Right cardiac atrium (tissue), 5 donors: ENCODE measurements at regions not wholly inside any gene's neighbourhood (a gene's known extent, or its start where the extent isn't known, plus 50 kb on each side); places are given as distances from the start of the nearest gene placed in this dataset.

Source experiments
- ATAC-seq, 2 donors: fragments of 200-7000 bp; cut with Tn5 transposase; one replicate each; pipeline versions ENCODE4 v1.8.0 to v1.9.1; 2020; ENCODE audit warnings: moderate library complexity in 2 of 2, mild to moderate bottlenecking in 1 of 2
- DNase-seq, 3 donors: peaks; one replicate each; pipeline ENCODE4 v3.0.0-alpha.2; 2020
- H3K27ac ChIP-seq: one replicate; pipeline ENCODE4 v1.5.1; 2013; ENCODE audit warnings: mild to moderate bottlenecking, low read length, control low read depth, moderate library complexity
- H3K27me3 ChIP-seq: one replicate; pipeline ENCODE4 v1.6.1; 2013; ENCODE audit not compliant: control insufficient read depth, insufficient read depth
- H3K4me1 ChIP-seq: one replicate; pipeline ENCODE4 v1.6.1; 2013; ENCODE audit warnings: low read length; ENCODE audit not compliant: control insufficient read depth, insufficient read depth
- H3K4me3 ChIP-seq: one replicate; pipeline ENCODE4 v1.5.1; 2013; ENCODE audit warnings: low read length, control low read depth
- H3K9me3 ChIP-seq: one replicate; pipeline ENCODE4 v1.6.1; 2013; ENCODE audit warnings: low read length; ENCODE audit not compliant: control insufficient read depth
- WGBS: extraction: QIAGEN DNeasy Blood & Tissue Kit; methylation state at CpG from one replicate; pipeline ENCODE4 v1.1.7; 2013; 5-methylcytosine and 5-hydroxymethylcytosine counted together
- intact Hi-C, 4 donors: fragments of 100-400 bp; cut with DNase I; formaldehyde crosslinking; loops; one replicate each; pipeline versions ENCODE4 v1.11.0 to v1.14.0; 2022 to 2023
- donor health status: healthy with polysubstance abuse.
- donor health status: DM: no; HTN: yes; CAD: no.
- donor health status: DM: no; HTN: no; CAD: no.
- donor health status: DM: no; HTN: yes; CAD: no; lungs with severe emphysema.
- donor health status: DM: yes; HTN: yes; CAD: no.

DNA sequence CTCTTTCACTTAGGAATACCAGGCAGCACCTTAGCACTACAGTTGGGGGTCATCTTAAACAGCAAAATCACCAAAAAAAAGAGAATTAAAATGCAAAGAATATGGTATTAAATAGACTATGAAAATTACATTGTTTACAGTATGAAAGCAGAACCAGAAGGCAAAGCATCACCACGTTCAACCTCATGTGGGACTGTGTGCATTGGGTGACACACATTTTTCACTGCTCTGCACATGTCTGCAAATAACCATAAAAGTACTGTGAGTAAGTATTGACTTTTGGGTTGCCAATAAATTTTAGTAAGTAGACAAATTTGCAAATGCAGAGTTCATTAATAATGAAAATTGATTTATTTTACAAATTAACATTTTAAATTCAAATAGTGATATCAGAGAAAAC is 232.1 kb upstream of the ZWINT start:
- no peak for DNase-seq
- no peak for ATAC-seq
- H3K9me3 ChIP-seq = no peaks in the 10 kb centered on the region
- no peak overlapping the region for H3K4me3 ChIP-seq
- 68% methylated on average over 1 of the region's 1 CpG for WGBS
- no peaks in the 10 kb centered on the region for H3K27me3 ChIP-seq
- no peak overlapping the region for H3K27ac ChIP-seq
- H3K4me1 ChIP-seq = no peaks in the 10 kb centered on the region
- intact Hi-C loops = no loop called here

DNA sequence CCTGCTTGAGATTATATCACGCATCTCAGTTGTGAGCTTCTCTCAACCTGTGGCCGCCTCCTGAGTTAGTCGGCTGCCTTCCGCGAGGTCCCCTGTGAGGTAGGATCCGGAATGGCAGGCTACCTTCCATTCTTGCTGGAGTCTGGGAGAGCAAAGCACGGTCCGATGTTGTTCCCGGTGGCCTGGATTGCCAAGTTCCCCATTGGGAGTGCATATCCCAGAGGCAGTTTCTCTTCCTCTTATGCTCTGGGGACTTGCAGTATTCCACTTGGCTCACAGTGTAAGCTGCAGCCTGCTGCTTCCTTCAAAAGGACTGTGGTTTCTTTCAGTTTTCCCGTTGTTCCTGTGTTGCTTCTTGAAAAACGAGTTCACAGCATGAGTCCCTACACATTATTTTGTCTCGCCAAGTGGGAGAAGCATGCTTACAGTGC is 225.4 kb upstream of the ZWINT start:
- H3K27ac ChIP-seq = no peak overlapping the region
- WGBS = 61% methylated on average over 12 of the region's 12 CpGs
- ATAC-seq (peak in 1 of 2 donors; percentile 13), DNase-seq (peak in 1 of 3 donors; percentile 31)
- H3K4me1 ChIP-seq = no peaks in the 10 kb centered on the region
- H3K9me3 ChIP-seq = no peaks in the 10 kb centered on the region
- H3K4me3 ChIP-seq = no peak overlapping the region
- no peaks in the 10 kb centered on the region for H3K27me3 ChIP-seq
- intact Hi-C loops = no loop called here

DNA sequence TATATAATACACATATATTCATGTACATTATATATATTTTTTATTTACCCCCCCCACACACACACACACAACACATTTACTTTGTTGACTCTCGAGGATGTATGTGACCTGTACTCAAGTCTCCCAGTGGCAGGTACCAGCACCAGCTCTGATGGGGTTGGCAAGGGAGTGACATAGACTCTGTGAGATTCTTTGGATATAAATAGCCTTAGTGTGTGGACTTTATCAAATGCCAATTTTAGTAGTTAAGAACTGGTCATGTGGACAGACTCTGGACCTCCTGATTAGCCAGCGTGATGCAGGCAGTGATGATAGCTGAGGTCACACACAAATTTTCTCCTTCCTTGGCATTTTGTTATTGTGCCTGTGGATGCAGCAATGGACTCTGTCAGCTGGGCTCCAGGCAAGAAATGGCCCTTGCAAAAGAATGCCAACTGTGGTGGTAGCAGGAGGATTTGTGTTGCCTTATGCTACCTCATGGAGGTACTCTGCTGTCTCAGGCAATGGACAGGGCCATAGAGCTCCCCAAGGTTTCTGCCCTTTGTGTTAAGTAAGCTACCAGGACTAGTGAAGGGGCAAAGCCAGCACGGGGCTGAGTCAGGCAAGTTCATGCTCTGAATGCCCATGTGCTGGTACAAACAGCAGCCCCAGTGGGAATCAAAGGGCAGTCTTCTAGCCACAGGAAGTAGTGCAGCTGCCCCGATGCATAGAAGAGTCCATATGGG is 224.6 kb upstream of the ZWINT start:
- Histone ChIP-seq H3K27ac (peak overlapping the region; percentile 15), H3K27me3 (no peaks in the 10 kb centered on the region), H3K4me1 (no peaks in the 10 kb centered on the region), H3K9me3 (no peaks in the 10 kb centered on the region), H3K4me3 (no peak overlapping the region)
- ATAC-seq (peak; percentile 91 to 94), DNase-seq (peak in 1 of 3 donors; percentile 38)
- intact Hi-C loops = no loop called here
- 57% methylated on average over 4 of the region's 4 CpGs for WGBS

GRCh38 chr10:56583316-56583715 is 222.3 kb upstream of the ZWINT start:
- ATAC-seq = no peak
- no peak overlapping the region for H3K4me3 ChIP-seq
- no peak overlapping the region for H3K27ac ChIP-seq
- DNase-seq = no peak
- H3K27me3 ChIP-seq = no peaks in the 10 kb centered on the region
- intact Hi-C loops = no loop called here
- no peaks in the 10 kb centered on the region for H3K9me3 ChIP-seq
- 44% methylated on average over 1 of the region's 1 CpG for WGBS
- H3K4me1 ChIP-seq = no peaks in the 10 kb centered on the region

DNA sequence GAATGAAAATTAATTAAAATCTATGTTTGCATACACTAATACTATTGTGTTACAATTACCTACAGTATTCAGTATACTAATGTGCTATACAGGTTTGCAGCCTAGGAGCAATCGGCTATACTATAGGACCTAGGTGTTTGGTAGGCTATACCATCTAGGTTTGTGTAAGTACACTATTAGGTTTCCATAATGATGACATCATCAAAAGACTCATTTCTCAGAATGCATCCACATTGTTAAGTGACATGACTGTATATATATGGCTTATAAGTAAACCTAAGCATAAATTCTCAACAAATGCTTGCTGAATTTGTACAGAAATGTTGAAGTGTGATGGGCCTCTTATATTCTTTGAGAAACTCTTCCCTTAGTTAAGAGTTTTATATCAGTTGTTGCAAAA is 206.5 kb upstream of the ZWINT start:
- intact Hi-C loops = no loop called here
- Histone ChIP-seq H3K27me3 (no peaks in the 10 kb centered on the region), H3K27ac (no peak overlapping the region), H3K9me3 (no peaks in the 10 kb centered on the region), H3K4me3 (no peak overlapping the region), H3K4me1 (no peaks in the 10 kb centered on the region)
- no peak for ATAC-seq
- DNase-seq = no peak
- WGBS = 87% methylated on average over 1 of the region's 1 CpG

- ATAC-seq (no peak), DNase-seq (no peak)
- H3K4me3 ChIP-seq = no peak overlapping the region
- H3K9me3 ChIP-seq = no peaks in the 10 kb centered on the region
- 77% methylated on average over 3 of the region's 3 CpGs for WGBS
- H3K4me1 ChIP-seq = no peaks in the 10 kb centered on the region
- no peak overlapping the region for H3K27ac ChIP-seq
- no peaks in the 10 kb centered on the region for H3K27me3 ChIP-seq
- intact Hi-C loops = no loop called here
Observed at GRCh38 chr10:56561336-56561735, 200.3 kb upstream of the ZWINT start.

GRCh38 chr10:56551037-56551436 is 190.0 kb upstream of the ZWINT start:
- intact Hi-C loops = no loop called here
- Histone ChIP-seq H3K27ac (no peak overlapping the region), H3K4me3 (no peak overlapping the region), H3K9me3 (no peaks in the 10 kb centered on the region), H3K27me3 (no peaks in the 10 kb centered on the region), H3K4me1 (no peaks in the 10 kb centered on the region)
- 75% methylated on average over 9 of the region's 9 CpGs for WGBS
- ATAC-seq (no peak), DNase-seq (no peak)

DNA sequence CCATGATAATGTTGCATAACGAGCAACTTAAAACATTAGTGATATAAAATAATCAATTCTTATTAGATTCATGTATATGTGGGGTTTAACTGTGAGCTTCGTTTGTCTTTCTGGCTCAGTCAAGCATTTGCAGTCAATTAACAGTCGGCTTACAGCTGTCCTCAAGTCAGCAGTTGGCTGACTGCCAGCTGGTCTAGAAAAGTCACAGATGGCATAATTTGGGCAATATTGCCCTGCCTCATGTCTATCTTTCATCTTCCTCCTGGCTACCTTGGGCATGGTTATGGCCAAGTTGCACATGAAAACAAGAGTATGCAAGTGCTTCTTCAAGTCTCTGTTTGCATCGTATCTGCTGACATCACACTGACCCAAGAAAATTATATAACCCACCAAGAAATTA is 186.1 kb upstream of the ZWINT start:
- H3K9me3 ChIP-seq = no peaks in the 10 kb centered on the region
- no peak overlapping the region for H3K27ac ChIP-seq
- H3K27me3 ChIP-seq = no peaks in the 10 kb centered on the region
- no peak overlapping the region for H3K4me3 ChIP-seq
- 48% methylated on average over 4 of the region's 4 CpGs for WGBS
- intact Hi-C loops = no loop called here
- ATAC-seq = no peak
- peak in 2 of 3 donors; percentile 4 to 22 for DNase-seq
- no peaks in the 10 kb centered on the region for H3K4me1 ChIP-seq

- intact Hi-C loops = no loop called here
- WGBS = 85% methylated on average over 4 of the region's 4 CpGs
Observed at GRCh38 chr10:56537984-56538383, 176.9 kb upstream of the ZWINT start.

GRCh38 chr10:56522166-56522565 is 161.1 kb upstream of the ZWINT start:
- Histone ChIP-seq H3K27ac (no peak overlapping the region), H3K4me1 (no peaks in the 10 kb centered on the region), H3K9me3 (no peaks in the 10 kb centered on the region), H3K4me3 (no peak overlapping the region), H3K27me3 (no peaks in the 10 kb centered on the region)
- ATAC-seq = no peak
- intact Hi-C loops = no loop called here
- no peak for DNase-seq
- WGBS = 71% methylated on average over 3 of the region's 3 CpGs

More at GRCh38 chr10:56537984-56538383, 176.9 kb upstream of the ZWINT start:
- Histone ChIP-seq H3K4me3 (no peak overlapping the region), H3K4me1 (no peaks in the 10 kb centered on the region), H3K27ac (no peak overlapping the region), H3K9me3 (no peaks in the 10 kb centered on the region), H3K27me3 (no peaks in the 10 kb centered on the region)
- peak in 1 of 2 donors; percentile 43 for ATAC-seq
- DNase-seq = no peak

GRCh38 chr10:56508562-56508961 is 147.5 kb upstream of the ZWINT start:
- H3K9me3 ChIP-seq = no peaks in the 10 kb centered on the region
- no peaks in the 10 kb centered on the region for H3K27me3 ChIP-seq
- 75% methylated on average over 3 of the region's 3 CpGs for WGBS
- DNase-seq = no peak
- intact Hi-C loops = no loop called here
- no peak for ATAC-seq
- H3K27ac ChIP-seq = no peak overlapping the region
- no peak overlapping the region for H3K4me3 ChIP-seq
- H3K4me1 ChIP-seq = no peaks in the 10 kb centered on the region

DNA sequence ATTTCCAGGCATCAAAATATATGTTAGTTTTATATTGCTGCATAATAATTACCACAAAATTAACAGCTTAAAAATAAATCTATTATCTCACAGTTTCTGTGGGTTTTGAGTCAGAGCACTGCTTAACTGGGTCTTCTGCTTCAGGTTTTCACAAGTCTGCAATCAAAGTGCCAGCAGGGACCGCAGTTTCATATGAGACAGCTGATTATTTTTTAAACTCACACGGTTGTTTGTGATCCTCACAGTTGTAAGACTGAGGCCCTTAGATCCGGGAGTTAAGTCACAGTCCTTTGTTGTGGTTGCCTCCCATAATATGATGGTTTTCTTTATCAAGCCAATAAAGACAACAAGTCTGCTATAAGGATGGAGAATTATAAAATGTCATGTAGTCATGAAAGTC is 146.0 kb upstream of the ZWINT start:
- H3K27ac ChIP-seq = no peak overlapping the region
- 77% methylated on average over 3 of the region's 3 CpGs for WGBS
- intact Hi-C loops = no loop called here
- no peaks in the 10 kb centered on the region for H3K27me3 ChIP-seq
- H3K9me3 ChIP-seq = no peaks in the 10 kb centered on the region
- ATAC-seq (no peak), DNase-seq (no peak)
- no peak overlapping the region for H3K4me3 ChIP-seq
- no peaks in the 10 kb centered on the region for H3K4me1 ChIP-seq
